GM23338 (cell line): ENCODE measurements at regions not wholly inside any gene's neighbourhood (a gene's known extent, or its start where the extent isn't known, plus 50 kb on each side); places are given as distances from the start of the nearest gene placed in this dataset.

Experiments used
- ATAC-seq: fragments of 200-7000 bp; cut with Tn5 transposase; 3 replicates; pipeline ENCODE4 v1.9.1; 2020
- DNase-seq: peaks from one replicate; pipeline ENCODE4 v3.0.0-alpha.2; 2015; ENCODE audit warnings: low spot score
- H2AFZ ChIP-seq: fragments of 200-600 bp; sonication (generic); 2 replicates; pipeline ENCODE4 v1.8.0; 2016; ENCODE audit warnings: antibody characterized with exemption, mild to moderate bottlenecking, moderate library complexity
- H3F3A ChIP-seq: fragments of 200-600 bp; sonication (generic); replicated peaks from 2 replicates; pipeline ENCODE4 v1.8.0; 2017; ENCODE audit warnings: antibody characterized with exemption, mixed run types, low read depth
- H3K27ac ChIP-seq: fragments of 200-600 bp; sonication (generic); 2 replicates; pipeline ENCODE4 v1.6.1; 2016; ENCODE audit warnings: low read depth
- H3K27me3 ChIP-seq: fragments of 200-600 bp; sonication (generic); 2 replicates; pipeline ENCODE4 v1.8.0; 2016; ENCODE audit warnings: mild to moderate bottlenecking, mixed run types, moderate library complexity; ENCODE audit not compliant: insufficient read depth
- H3K36me3 ChIP-seq: fragments of 200-600 bp; sonication (generic); 2 replicates; pipeline ENCODE4 v1.8.0; 2016; ENCODE audit warnings: mild to moderate bottlenecking; ENCODE audit not compliant: insufficient read depth
- H3K4me1 ChIP-seq: fragments of 200-600 bp; sonication (generic); 2 replicates; pipeline ENCODE4 v1.8.0; 2016; ENCODE audit warnings: mild to moderate bottlenecking, moderate library complexity; ENCODE audit not compliant: insufficient read depth
- H3K4me2 ChIP-seq: fragments of 200-600 bp; sonication (generic); 2 replicates; pipeline ENCODE4 v1.7.1; 2017; ENCODE audit warnings: mixed run types
- H3K4me3 ChIP-seq: fragments of 200-600 bp; sonication (generic); 2 replicates; pipeline ENCODE4 v1.6.1; 2016; ENCODE audit warnings: mixed run types
- H3K79me2 ChIP-seq: fragments of 200-600 bp; sonication (generic); replicated peaks from 2 replicates; pipeline ENCODE4 v1.8.0; 2017; ENCODE audit warnings: mild to moderate bottlenecking; ENCODE audit not compliant: insufficient read depth
- H3K9me2 ChIP-seq: fragments of 200-600 bp; sonication (generic); 2 replicates; pipeline ENCODE4 v1.8.0; 2017; ENCODE audit not compliant: insufficient read depth
- H4K20me1 ChIP-seq: fragments of 200-600 bp; sonication (generic); replicated peaks from 2 replicates; pipeline ENCODE4 v1.8.0; 2017; ENCODE audit warnings: mild to moderate bottlenecking; ENCODE audit not compliant: insufficient read depth
- H3K27ac Mint-ChIP-seq: 2 replicates; pipeline ENCODE4 v1.8.0; 2020; ENCODE audit warnings: inconsistent platforms, mild to moderate bottlenecking, moderate library complexity, mixed read lengths
- H3K27me3 Mint-ChIP-seq: 3 replicates; pipeline ENCODE4 v1.8.0; 2022; ENCODE audit warnings: low read depth, mild to moderate bottlenecking, moderate library complexity, mixed read lengths, inconsistent platforms; ENCODE audit not compliant: insufficient read depth, poor library complexity
- H3K36me3 Mint-ChIP-seq: 3 replicates; pipeline ENCODE4 v1.8.0; 2021; ENCODE audit warnings: low read depth, mild to moderate bottlenecking, inconsistent platforms, moderate library complexity, mixed read lengths
- H3K4me1 Mint-ChIP-seq: 3 replicates; pipeline ENCODE4 v1.8.0; 2020; ENCODE audit warnings: mild to moderate bottlenecking, inconsistent platforms, mixed read lengths
- H3K4me3 Mint-ChIP-seq: 3 replicates; pipeline ENCODE4 v1.8.0; 2021; ENCODE audit warnings: moderate library complexity, mild to moderate bottlenecking, inconsistent platforms, mixed read lengths
- H3K9me3 Mint-ChIP-seq: 3 replicates; pipeline ENCODE4 v1.8.0; 2020; ENCODE audit warnings: moderate library complexity, mild to moderate bottlenecking, inconsistent platforms, mixed read lengths
- CTCF ChIP-seq, 2 experiments: fragments of 200-600 bp in 1 of 2; sonication (generic) in 1 of 2; conservative IDR thresholded peaks; 2 replicates each; pipeline versions ENCODE4 v1.5.1 to v1.6.1; 2016 to 2017; ENCODE audit warnings: antibody characterized with exemption in 2 of 2, low read depth in 2 of 2, mild to moderate bottlenecking in 2 of 2, moderate library complexity in 1 of 2
- ETS1 ChIP-seq: IDR thresholded peaks from 2 replicates; pipeline ENCODE4 v1.6.1; 2016; ENCODE audit warnings: antibody characterized with exemption
- EZH2phosphoT487 ChIP-seq: fragments of 200-600 bp; sonication (generic); IDR thresholded peaks from one replicate; pipeline ENCODE4 v1.8.1; 2018; ENCODE audit warnings: antibody characterized with exemption; ENCODE audit not compliant: unreplicated experiment
- JUNB ChIP-seq: IDR thresholded peaks from one replicate; pipeline ENCODE4 v1.6.1; 2016; ENCODE audit warnings: antibody characterized with exemption; ENCODE audit not compliant: unreplicated experiment
- NANOG ChIP-seq: IDR thresholded peaks from 2 replicates; pipeline ENCODE4 v1.6.1; 2016; ENCODE audit warnings: antibody characterized with exemption, borderline replicate concordance
- POLR2AphosphoS5 ChIP-seq: IDR thresholded peaks from 2 replicates; pipeline ENCODE4 v1.6.1; 2016; ENCODE audit warnings: antibody characterized with exemption, low read depth
- STAT1 ChIP-seq: IDR thresholded peaks from one replicate; pipeline ENCODE4 v1.6.1; 2016; ENCODE audit warnings: antibody characterized with exemption; ENCODE audit not compliant: unreplicated experiment
- ZNF114 ChIP-seq: fragments of 250-450 bp; sonication (Bioruptor Pico); IDR thresholded peaks from 2 replicates; pipeline ENCODE4 v1.5.0; 2020; ENCODE audit warnings: mild to moderate bottlenecking, moderate library complexity
- ZNF331 ChIP-seq: fragments of 250-450 bp; sonication (Bioruptor Pico); IDR thresholded peaks from 2 replicates; pipeline ENCODE4 v1.5.0; 2020; ENCODE audit warnings: low read depth, mild to moderate bottlenecking, moderate library complexity
- ZNF462 ChIP-seq: fragments of 250-450 bp; sonication (Bioruptor Pico); IDR thresholded peaks from 2 replicates; pipeline ENCODE4 v1.5.0; 2020; ENCODE audit warnings: mild to moderate bottlenecking, moderate library complexity
- TF ChIP-seq, protein P1 (sequence below): IDR thresholded peaks from one replicate; pipeline ENCODE4 v1.6.1; 2018; ENCODE audit warnings: antibody characterized with exemption; ENCODE audit not compliant: unreplicated experiment

DNA sequence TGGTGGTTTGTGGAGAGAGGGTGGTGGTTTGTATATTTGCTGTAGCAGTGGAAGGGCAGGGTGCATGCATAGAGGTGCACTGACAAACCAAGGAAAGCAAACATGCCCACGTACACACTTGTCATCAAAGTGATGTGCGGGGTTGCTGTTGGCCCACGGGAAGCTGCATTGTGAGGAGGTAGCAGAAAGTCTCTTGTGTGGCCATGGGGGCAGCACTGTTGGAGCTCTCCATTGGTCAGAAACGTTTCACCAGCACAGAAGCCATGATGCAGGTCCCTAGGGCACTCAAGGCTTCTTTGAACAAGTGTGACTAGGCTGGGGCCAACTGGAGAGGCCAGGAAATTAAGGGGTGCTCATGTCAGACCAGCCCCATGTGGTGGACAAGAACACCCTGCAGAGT lies 174.8 kb upstream of the KLF8 start (continued):
- TF ChIP-seq NANOG, result no peak
- TF ChIP-seq ZNF331 (CRISPR knock-in tag), result no peak
- TF ChIP-seq JUNB, result no peak
- TF ChIP-seq, protein P1, sequence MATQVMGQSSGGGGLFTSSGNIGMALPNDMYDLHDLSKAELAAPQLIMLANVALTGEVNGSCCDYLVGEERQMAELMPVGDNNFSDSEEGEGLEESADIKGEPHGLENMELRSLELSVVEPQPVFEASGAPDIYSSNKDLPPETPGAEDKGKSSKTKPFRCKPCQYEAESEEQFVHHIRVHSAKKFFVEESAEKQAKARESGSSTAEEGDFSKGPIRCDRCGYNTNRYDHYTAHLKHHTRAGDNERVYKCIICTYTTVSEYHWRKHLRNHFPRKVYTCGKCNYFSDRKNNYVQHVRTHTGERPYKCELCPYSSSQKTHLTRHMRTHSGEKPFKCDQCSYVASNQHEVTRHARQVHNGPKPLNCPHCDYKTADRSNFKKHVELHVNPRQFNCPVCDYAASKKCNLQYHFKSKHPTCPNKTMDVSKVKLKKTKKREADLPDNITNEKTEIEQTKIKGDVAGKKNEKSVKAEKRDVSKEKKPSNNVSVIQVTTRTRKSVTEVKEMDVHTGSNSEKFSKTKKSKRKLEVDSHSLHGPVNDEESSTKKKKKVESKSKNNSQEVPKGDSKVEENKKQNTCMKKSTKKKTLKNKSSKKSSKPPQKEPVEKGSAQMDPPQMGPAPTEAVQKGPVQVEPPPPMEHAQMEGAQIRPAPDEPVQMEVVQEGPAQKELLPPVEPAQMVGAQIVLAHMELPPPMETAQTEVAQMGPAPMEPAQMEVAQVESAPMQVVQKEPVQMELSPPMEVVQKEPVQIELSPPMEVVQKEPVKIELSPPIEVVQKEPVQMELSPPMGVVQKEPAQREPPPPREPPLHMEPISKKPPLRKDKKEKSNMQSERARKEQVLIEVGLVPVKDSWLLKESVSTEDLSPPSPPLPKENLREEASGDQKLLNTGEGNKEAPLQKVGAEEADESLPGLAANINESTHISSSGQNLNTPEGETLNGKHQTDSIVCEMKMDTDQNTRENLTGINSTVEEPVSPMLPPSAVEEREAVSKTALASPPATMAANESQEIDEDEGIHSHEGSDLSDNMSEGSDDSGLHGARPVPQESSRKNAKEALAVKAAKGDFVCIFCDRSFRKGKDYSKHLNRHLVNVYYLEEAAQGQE, result no peak

DNA sequence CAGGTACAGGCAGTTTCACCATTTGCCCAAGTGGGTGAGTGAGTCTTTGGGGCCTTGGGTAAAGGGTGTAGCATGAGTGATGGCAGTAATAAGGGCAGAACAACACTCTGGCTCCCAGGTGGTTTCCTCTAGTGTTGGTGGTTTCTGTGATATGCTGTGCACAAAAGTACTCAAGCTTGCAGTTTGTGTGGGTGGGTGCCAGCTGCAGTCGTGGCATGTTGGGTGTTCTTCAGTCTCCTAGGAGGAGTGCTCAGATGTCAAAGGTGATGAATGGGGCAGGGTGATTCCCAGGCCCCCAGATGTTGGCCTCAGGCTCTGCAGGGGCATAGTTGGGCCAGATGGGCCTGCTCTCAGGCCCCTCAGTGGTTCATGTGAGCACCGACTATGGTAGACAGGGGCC lies 166.1 kb upstream of the KLF8 start:
- Histone ChIP-seq H3K27ac (no peak overlapping the region), H4K20me1 (no peaks in the 10 kb centered on the region), H2AFZ (no peak overlapping the region), H3K79me2 (no peaks in the 10 kb centered on the region), H3F3A (no peaks in the 10 kb centered on the region), H3K9me2 (no peaks in the 10 kb centered on the region), H3K4me2 (no peak overlapping the region), H3K4me3 (no peak overlapping the region), H3K27me3 (no peaks in the 10 kb centered on the region), H3K36me3 (no peaks in the 10 kb centered on the region), H3K4me1 (no peaks in the 10 kb centered on the region)
- DNase-seq (no peak), ATAC-seq (no peak)
- H3K27ac Mint-ChIP-seq, result no peak overlapping the region
- H3K27me3 Mint-ChIP-seq, result no peaks in the 10 kb centered on the region
- no peaks in the 10 kb centered on the region; the same call in 2 of the 3 replicates for H3K36me3 Mint-ChIP-seq
- H3K9me3 Mint-ChIP-seq, result no peaks in the 10 kb centered on the region; the same call in 1 of the 3 replicates
- H3K4me3 Mint-ChIP-seq, result no peak overlapping the region
- no peaks in the 10 kb centered on the region for H3K4me1 Mint-ChIP-seq
- TF ChIP-seq ZNF331 (CRISPR knock-in tag) (no peak), ZNF114 (CRISPR knock-in tag) (no peak), POLR2AphosphoS5 (no peak), NANOG (no peak), EZH2phosphoT487 (no peak), ZNF462 (CRISPR knock-in tag) (no peak), CTCF (conservative IDR thresholded peaks at IDR 0.05; ENCODE audit: low read depth in 2 of 2) (no peak), ETS1 (no peak), STAT1 (no peak)
